ENCODE measurements at regions not wholly inside any gene's neighbourhood (a gene's known extent, or its start where the extent isn't known, plus 50 kb on each side); places are given as distances from the start of the nearest gene placed in this dataset.

DNA sequence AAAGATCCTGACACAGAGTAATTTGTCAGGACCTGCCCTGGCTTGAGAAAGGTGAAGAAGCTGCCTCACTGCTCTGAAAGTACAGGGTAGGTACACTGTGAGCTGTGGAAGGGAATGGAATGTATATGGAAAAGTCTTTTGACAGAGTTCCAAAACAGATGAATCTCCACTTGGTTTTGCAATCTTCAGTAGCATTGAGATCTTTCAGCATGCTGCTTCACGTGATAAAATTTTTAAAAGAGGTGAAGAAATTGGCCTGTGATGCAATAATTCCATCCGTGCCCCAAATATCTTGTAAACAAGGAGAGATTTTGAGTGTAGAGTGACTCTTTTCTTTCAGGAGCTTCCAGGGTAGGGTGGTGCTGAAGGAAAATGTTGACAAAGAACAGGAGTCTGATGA, 123.1 kb downstream of the OSR1 start:
- DNase-seq (ENCODE audit: low read depth), result peak; percentile 58

- no peak for DNase-seq (ENCODE audit: low read depth)
These were observed 126.1 kb downstream of the OSR1 start for GRCh38 chr2:19232312-19232711.

GRCh38 chr2:19231625-19232024, 126.8 kb downstream of the OSR1 start:
- DNase-seq (ENCODE audit: low read depth), result no peak

DNA sequence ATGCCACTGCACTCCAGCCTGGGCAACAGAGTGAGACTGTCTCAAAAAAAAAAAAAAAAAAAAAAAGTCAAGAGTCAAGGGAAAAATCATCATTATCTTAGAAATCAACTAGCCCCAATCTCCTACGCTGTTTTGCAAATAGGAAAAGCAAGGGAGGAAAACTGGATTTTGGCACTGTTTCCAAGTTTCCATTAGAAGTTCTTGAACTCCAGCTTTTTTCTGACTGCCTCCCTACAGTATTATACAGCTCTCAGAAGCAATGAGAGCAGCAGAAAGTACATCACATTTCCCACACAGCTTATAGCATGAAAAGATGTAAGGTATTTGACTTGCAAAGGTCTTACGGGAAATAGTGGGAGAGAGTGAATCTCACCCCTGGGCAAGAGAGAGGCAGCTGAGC, 127.8 kb downstream of the OSR1 start:
- DNase-seq (ENCODE audit: low read depth), result no peak

DNA sequence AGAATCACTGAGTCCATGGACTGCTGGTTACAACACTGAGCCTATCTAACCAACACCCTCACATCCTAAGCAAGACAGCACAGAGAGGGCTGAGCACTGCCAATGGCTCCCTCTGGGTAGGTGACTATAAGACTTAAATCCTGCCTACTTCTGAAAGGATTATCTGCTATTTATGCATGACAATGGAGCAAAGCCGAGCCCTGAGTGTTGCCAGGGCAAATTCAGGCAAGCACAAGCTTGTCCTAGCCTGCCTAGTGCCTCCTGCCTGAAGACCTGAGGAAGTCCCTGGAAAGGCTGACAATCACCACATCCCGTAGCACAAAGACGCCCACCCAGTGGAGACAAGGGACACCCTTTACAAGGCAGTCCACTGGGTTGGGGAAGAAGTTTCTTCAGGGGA, 129.7 kb downstream of the OSR1 start:
- no peak for DNase-seq (ENCODE audit: low read depth)

DNA sequence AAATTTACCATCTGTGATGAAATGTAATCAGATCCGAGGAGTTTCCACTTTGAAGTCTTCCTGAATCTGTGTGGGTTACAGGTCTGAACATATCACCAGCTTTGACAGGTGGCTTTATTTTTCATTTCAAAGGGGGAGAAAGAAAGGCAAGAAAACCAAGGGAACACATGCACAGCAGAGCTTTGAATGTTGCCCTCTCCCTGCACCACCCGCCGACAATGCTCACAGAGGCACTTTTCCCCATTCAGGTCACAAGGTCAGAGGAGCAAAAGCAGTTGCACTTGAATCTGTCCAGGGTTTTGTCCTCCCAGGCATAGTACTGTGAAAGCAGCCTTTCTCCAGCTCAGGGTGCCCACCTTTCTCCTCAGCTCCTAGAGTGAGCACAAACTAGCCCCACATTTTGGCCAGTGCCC, 130.2 kb downstream of the OSR1 start:
- DNase-seq (ENCODE audit: low read depth), result no peak

- no peak for DNase-seq (ENCODE audit: low read depth)
These were observed 131.6 kb downstream of the OSR1 start for GRCh38 chr2:19226871-19227270.

GRCh38 chr2:19226386-19226785, 132.0 kb downstream of the OSR1 start:
- DNase-seq (ENCODE audit: low read depth), result no peak

DNA sequence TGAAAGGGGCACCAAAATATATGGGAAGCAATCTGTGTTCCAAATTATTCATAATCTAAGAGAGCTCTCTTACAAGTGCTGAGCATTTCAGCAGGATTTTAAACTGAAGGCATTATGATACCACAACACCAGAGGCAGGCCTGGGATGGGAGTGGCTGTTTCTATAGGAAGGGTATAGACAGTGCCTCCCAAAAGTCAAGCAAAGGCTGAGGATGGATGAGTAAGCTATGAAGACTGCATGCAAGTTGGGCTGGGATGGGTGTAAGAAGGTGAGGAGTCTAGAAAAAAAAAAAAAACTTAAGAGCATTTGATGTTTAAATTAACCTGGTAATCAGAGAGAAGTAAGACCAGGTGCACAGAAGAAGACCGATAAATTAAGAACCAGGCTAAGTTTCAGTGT, 132.5 kb downstream of the OSR1 start:
- no peak for DNase-seq (ENCODE audit: low read depth)

DNA sequence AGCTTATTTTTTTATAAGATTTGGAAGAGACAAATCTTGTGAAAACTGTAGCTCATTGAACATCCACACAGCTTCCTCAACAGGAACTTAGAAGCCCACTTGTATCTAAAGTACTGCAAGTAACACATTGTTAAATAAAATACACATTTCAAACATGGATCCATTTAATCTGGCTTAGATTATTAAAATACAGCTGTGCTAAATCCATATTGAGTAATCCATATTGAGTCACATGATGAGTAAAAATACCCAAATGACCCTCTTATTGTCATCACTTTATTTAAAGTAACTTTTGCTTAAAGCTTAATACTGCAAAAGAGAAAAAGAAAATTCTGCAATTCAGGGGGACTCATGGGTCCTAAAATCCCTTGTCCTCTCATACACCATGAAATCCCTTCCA, 133.3 kb downstream of the OSR1 start:
- no peak for DNase-seq (ENCODE audit: low read depth)

- no peak for DNase-seq (ENCODE audit: low read depth)
These were observed 133.9 kb downstream of the OSR1 start for GRCh38 chr2:19224486-19224885.

DNA sequence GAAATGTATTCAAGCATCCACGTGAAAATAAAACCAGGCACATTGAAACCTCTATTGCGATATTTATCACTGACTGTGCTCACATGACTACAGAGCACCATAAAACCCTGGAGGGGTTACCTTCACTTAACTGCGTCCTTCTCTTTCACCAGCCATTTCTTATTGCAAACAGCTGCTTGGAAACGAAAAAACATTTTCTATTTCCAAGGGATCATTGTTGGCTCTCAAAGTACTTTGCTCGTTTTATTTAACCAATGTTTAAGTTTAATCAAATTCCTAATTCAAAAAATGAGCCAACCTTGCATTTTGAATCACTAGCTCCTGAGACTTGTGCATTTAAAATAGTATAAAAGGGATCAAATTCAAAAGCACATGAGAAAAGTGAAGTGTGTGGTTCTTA, 134.4 kb downstream of the OSR1 start:
- DNase-seq (ENCODE audit: low read depth), result no peak

- DNase-seq (ENCODE audit: low read depth), result no peak
These were observed 139.4 kb downstream of the OSR1 start for GRCh38 chr2:19219060-19219459.

GRCh38 chr2:19218166-19218565, 140.3 kb downstream of the OSR1 start:
- no peak for DNase-seq (ENCODE audit: low read depth)

DNA sequence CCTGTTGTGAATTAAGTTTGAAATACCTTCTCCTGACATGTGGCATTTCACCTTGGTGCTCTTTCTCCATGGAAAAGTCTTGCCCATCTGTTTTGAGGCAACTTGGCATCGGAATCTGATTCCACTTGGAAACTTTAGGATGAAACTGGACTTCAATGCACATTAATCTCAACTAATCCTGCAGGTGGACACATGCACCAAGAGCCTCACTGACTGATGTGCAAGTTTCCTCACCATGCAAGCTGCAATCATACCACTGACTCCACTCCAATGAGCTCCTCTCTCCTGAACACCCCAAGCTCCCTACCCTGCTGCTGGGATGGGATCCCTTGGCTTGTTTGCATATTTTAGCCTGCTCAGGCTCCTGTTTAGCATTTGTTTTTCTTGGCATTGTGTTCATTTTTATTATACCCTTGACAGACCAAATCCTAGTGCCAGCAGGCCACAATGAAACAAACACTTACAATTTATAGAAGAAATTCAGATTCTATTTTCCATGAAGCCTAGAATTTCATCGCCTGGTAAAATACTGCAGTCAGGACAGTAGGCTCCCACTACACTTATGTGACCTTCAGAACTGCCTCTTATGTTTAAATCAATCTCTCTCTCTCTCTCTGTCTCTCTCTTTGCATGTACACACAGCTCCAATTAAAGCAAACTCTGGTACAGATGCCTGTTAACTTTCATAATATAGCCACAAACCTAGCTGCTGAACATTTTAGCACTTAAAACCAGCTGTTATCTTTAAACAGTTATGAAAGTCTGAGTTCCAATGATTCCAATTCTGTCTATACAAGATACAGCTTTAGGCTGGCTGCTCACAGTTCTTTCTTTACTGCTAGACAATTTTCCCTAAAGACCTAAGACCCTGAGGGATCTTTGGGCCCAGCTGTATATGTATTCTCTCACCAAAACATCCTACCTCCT, 141.5 kb downstream of the OSR1 start:
- DNase-seq (ENCODE audit: low read depth), result no peak

DNA sequence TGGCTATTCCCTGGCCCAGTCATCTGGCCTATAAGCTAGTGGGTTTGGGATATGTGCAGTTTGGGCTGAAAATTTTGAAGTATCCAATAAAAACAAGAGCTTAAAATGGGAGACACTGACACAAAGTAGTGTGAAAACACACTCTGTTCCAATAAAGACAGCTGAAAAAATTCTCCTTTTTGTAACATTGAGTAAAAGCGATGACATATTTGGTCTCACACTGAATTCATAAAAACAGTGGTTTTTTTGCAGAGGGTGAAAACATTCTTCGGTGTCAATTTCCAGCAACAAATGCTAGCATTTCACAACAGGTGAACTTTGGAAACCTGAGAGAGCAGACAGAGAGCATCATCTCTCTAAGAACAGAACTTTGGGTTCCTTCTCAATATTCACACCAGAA, 142.2 kb downstream of the OSR1 start:
- DNase-seq (ENCODE audit: low read depth), result no peak

- DNase-seq (ENCODE audit: low read depth), result no peak
These were observed 143.6 kb downstream of the OSR1 start for GRCh38 chr2:19214682-19215391.

DNA sequence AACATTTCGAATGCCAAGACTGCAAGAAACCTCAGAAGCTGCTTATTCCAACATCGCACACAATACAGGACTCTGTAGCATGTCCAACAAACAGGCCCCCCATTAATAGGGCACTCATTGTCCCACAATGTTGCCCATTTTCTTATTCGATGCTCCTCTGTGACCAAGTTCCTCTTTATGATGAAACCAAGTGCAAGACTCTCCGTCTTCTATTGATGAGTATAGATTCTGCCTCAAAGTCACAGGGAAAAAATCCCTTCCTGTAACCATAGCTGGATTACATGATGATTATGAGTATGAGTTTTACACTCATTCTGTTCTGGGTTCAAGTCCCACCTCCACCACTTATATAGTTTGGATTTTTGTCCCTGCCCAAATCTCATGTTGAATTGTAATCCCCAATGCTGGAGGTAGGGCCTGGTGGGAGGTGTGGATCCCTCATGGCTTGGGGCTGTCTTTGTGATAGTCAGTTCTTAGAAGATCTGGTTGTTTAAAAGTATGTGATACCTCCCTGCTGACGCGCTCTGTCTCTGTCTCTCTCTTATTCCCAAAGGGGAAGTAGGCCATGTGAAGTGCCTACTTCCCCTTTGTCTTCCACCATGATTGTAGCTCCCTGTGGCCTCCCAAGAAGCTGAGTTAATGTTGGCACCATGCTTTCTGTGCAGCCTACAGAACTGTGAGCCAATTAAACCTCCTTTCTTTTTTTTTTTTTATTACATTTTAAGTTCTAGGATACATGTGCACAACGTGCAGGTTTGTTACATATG, 148.7 kb downstream of the OSR1 start:
- no peak for DNase-seq (ENCODE audit: low read depth)

- no peak for DNase-seq (ENCODE audit: low read depth)
These were observed 149.8 kb downstream of the OSR1 start for GRCh38 chr2:19208479-19209199.

GRCh38 chr2:19207452-19207851, 151.0 kb downstream of the OSR1 start:
- no peak for DNase-seq (ENCODE audit: low read depth)

GRCh38 chr2:19205983-19206533, 152.4 kb downstream of the OSR1 start:
- DNase-seq (ENCODE audit: low read depth), result no peak

- no peak for DNase-seq (ENCODE audit: low read depth)
These were observed 154.6 kb downstream of the OSR1 start for GRCh38 chr2:19203866-19204265.

Measured in HS-5 (cell line).